ENCODE measurements at regions not wholly inside any gene's neighbourhood (a gene's known extent, or its start where the extent isn't known, plus 50 kb on each side); places are given as distances from the start of the nearest gene placed in this dataset.
A peak's percentile ranks its signal among the peaks of the same experiment; 100 is the strongest.

- DNase-seq: no peak
Measured at GRCh38 chr4:155268821-155269220, 60.4 kb downstream of the NPY2R start.

- DNase-seq: no peak
Measured at GRCh38 chr4:155270671-155271070, 62.2 kb downstream of the NPY2R start.

GRCh38 chr4:155271557-155271956, 63.1 kb downstream of the NPY2R start:
- peak in 1 of 4 experiments; percentile 1 for DNase-seq

- no peak for DNase-seq
Measured at GRCh38 chr4:155288999-155289398, 80.6 kb downstream of the NPY2R start.

All from suppressor macrophage (primary cell).